Muscle layer of colon (tissue), 2 donors: ENCODE measurements at regions not wholly inside any gene's neighbourhood (a gene's known extent, or its start where the extent isn't known, plus 50 kb on each side); places are given as distances from the start of the nearest gene placed in this dataset.
"Not testable (repeated sequence)": the region's sequence is repeated elsewhere in the genome, so short reads cannot be mapped to it uniquely, and the experiment has no call there.

Experiments
- H3K27ac ChIP-seq: one replicate; pipeline ENCODE4 v1.7.0; 2013; ENCODE audit warnings: low read depth, mild to moderate bottlenecking, low read length, moderate library complexity
- H3K27me3 ChIP-seq, 2 donors: one replicate each; pipeline ENCODE4 v1.7.0; 2013; ENCODE audit warnings: low read length in 2 of 2, mild to moderate bottlenecking in 2 of 2; ENCODE audit not compliant: insufficient read depth in 2 of 2, control insufficient read depth in 1 of 2
- H3K36me3 ChIP-seq: one replicate; pipeline ENCODE4 v1.7.0; 2013; ENCODE audit warnings: mild to moderate bottlenecking, low read length; ENCODE audit not compliant: insufficient read depth
- H3K4me1 ChIP-seq: one replicate; pipeline ENCODE4 v1.7.0; 2013; ENCODE audit warnings: mild to moderate bottlenecking, low read length; ENCODE audit not compliant: insufficient read depth
- H3K4me3 ChIP-seq, 2 donors: one replicate each; pipeline ENCODE4 v1.7.0; 2013; ENCODE audit warnings: low read length in 2 of 2, low read depth in 1 of 2, mild to moderate bottlenecking in 1 of 2, moderate library complexity in 1 of 2
- H3K9ac ChIP-seq: one replicate; pipeline ENCODE4 v1.7.0; 2013; ENCODE audit warnings: low read length
- H3K9me3 ChIP-seq: one replicate; pipeline ENCODE4 v1.7.0; 2013; ENCODE audit warnings: mild to moderate bottlenecking, low read length
- donor health status: abdominal sarcoma.
- donor health status: Adenocarcinoma of cecum.

GRCh38 chr16:63689068-63689467, 1432.8 kb downstream of the CDH11 start:
- no peak overlapping the region for H3K4me3 ChIP-seq
- no peak overlapping the region for H3K9ac ChIP-seq
- no peaks in the 10 kb centered on the region for H3K9me3 ChIP-seq
- H3K27ac ChIP-seq: no peak overlapping the region
- no peaks in the 10 kb centered on the region for H3K4me1 ChIP-seq
- H3K27me3 ChIP-seq: no peaks in the 10 kb centered on the region
- H3K36me3 ChIP-seq: no peaks in the 10 kb centered on the region

GRCh38 chr16:63684149-63685101, 1437.4 kb downstream of the CDH11 start:
- Histone ChIP-seq H3K4me1 (no peaks in the 10 kb centered on the region), H3K27ac (no peak overlapping the region), H3K9me3 (no peaks in the 10 kb centered on the region), H3K4me3 (no peak overlapping the region), H3K9ac (no peak overlapping the region), H3K27me3 (no peaks in the 10 kb centered on the region), H3K36me3 (no peaks in the 10 kb centered on the region)

GRCh38 chr16:63682844-63683243, 1439.0 kb downstream of the CDH11 start:
- no peaks in the 10 kb centered on the region for H3K4me1 ChIP-seq
- no peak overlapping the region for H3K4me3 ChIP-seq
- H3K27ac ChIP-seq: no peak overlapping the region
- H3K36me3 ChIP-seq: no peaks in the 10 kb centered on the region
- no peak overlapping the region for H3K9ac ChIP-seq
- no peaks in the 10 kb centered on the region for H3K27me3 ChIP-seq
- H3K9me3 ChIP-seq: no peaks in the 10 kb centered on the region

GRCh38 chr16:63672493-63672892, 1449.4 kb downstream of the CDH11 start:
- Histone ChIP-seq H3K36me3 (no peaks in the 10 kb centered on the region), H3K9me3 (no peaks in the 10 kb centered on the region)

GRCh38 chr16:63663155-63663554, 1458.7 kb downstream of the CDH11 start:
- Histone ChIP-seq H3K36me3 (no peaks in the 10 kb centered on the region), H3K9ac (no peak overlapping the region), H3K27ac (no peak overlapping the region), H3K4me1 (no peaks in the 10 kb centered on the region), H3K4me3 (no peak overlapping the region), H3K27me3 (no peaks in the 10 kb centered on the region), H3K9me3 (no peaks in the 10 kb centered on the region)

More at GRCh38 chr16:63672493-63672892, 1449.4 kb downstream of the CDH11 start:
- Histone ChIP-seq H3K27ac (no peak overlapping the region), H3K9ac (no peak overlapping the region), H3K4me1 (no peaks in the 10 kb centered on the region), H3K4me3 (no peak overlapping the region), H3K27me3 (no peaks in the 10 kb centered on the region)

GRCh38 chr16:63655846-63656245, 1466.0 kb downstream of the CDH11 start:
- no peak overlapping the region for H3K4me3 ChIP-seq
- no peak overlapping the region for H3K9ac ChIP-seq
- no peak overlapping the region for H3K27ac ChIP-seq
- H3K36me3 ChIP-seq: no peaks in the 10 kb centered on the region
- H3K4me1 ChIP-seq: no peaks in the 10 kb centered on the region
- no peaks in the 10 kb centered on the region for H3K27me3 ChIP-seq
- H3K9me3 ChIP-seq: no peaks in the 10 kb centered on the region

- H3K9me3 ChIP-seq: no peaks in the 10 kb centered on the region
- H3K4me3 ChIP-seq: no peak overlapping the region
- H3K4me1 ChIP-seq: no peaks in the 10 kb centered on the region
- H3K27ac ChIP-seq: no peak overlapping the region
- H3K27me3 ChIP-seq: no peaks in the 10 kb centered on the region
- H3K36me3 ChIP-seq: no peaks in the 10 kb centered on the region
- no peak overlapping the region for H3K9ac ChIP-seq
These were observed 1468.6 kb downstream of the CDH11 start for GRCh38 chr16:63653044-63653839.

GRCh38 chr16:63652091-63652490, 1469.8 kb downstream of the CDH11 start:
- no peak overlapping the region for H3K9ac ChIP-seq
- H3K27ac ChIP-seq: no peak overlapping the region
- H3K36me3 ChIP-seq: no peaks in the 10 kb centered on the region
- H3K27me3 ChIP-seq: no peaks in the 10 kb centered on the region
- H3K9me3 ChIP-seq: no peaks in the 10 kb centered on the region
- no peaks in the 10 kb centered on the region for H3K4me1 ChIP-seq
- no peak overlapping the region for H3K4me3 ChIP-seq

GRCh38 chr16:63650550-63650949, 1471.3 kb downstream of the CDH11 start:
- Histone ChIP-seq H3K36me3 (no peaks in the 10 kb centered on the region), H3K9ac (no peak overlapping the region), H3K27ac (no peak overlapping the region), H3K4me1 (no peaks in the 10 kb centered on the region), H3K4me3 (no peak overlapping the region), H3K9me3 (no peaks in the 10 kb centered on the region), H3K27me3 (no peaks in the 10 kb centered on the region)

GRCh38 chr16:63633706-63634445, 1488.0 kb downstream of the CDH11 start:
- H3K36me3 ChIP-seq, H3K9me3 ChIP-seq, H3K27me3 ChIP-seq: not testable (repeated sequence)

GRCh38 chr16:63629272-63629671, 1492.6 kb downstream of the CDH11 start:
- H3K4me1 ChIP-seq: no peaks in the 10 kb centered on the region

More at GRCh38 chr16:63633706-63634445, 1488.0 kb downstream of the CDH11 start:
- not testable (repeated sequence) for H3K4me1 ChIP-seq, H3K9ac ChIP-seq, H3K27ac ChIP-seq, H3K4me3 ChIP-seq

More at GRCh38 chr16:63629272-63629671, 1492.6 kb downstream of the CDH11 start:
- H3K36me3 ChIP-seq: no peaks in the 10 kb centered on the region
- H3K27ac ChIP-seq: no peak overlapping the region
- no peak overlapping the region for H3K4me3 ChIP-seq
- no peaks in the 10 kb centered on the region for H3K27me3 ChIP-seq
- H3K9ac ChIP-seq: no peak overlapping the region
- no peaks in the 10 kb centered on the region for H3K9me3 ChIP-seq
